ENCODE measurements at regions not wholly inside any gene's neighbourhood (a gene's known extent, or its start where the extent isn't known, plus 50 kb on each side); places are given as distances from the start of the nearest gene placed in this dataset.
"Not testable (repeated sequence)": the region's sequence is repeated elsewhere in the genome, so short reads cannot be mapped to it uniquely, and the experiment has no call there.

DNA sequence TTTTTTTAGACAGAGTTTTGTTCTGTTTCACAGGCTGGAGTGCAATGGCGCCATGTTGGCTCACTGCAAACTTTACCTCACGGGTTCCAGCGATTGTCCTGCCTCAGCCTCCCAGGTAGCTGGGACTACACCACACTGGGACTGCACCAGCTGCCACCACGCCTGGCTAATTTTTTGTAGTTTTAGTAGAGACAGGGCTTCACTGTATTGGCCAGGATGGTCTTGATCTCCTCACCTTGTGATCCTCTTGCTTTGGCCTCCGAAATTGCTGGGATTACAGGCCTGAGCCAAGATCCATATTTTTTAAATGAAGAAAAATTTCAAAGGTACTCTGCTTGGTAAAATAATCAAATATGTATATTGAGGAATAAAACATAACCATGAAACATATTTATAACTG lies 195.8 kb upstream of the TPTE start:
- WGBS, 2 experiments (ENCODE audit: extremely low coverage in 1 of 2, insufficient coverage in 1 of 2, insufficient read length in 1 of 2, insufficient replicate concordance in 2 of 2, low coverage in 1 of 2, low lambda C conversion rate in 2 of 2, missing lambda C conversion rate in 1 of 2), result 60 to 86% methylated on average over 1 to 5 of the region's 5 CpGs
- H3K4ac ChIP-seq (replicated peaks; ENCODE audit: insufficient read length, low read depth, low read length); FAIRE-seq; H3K4me1 ChIP-seq (replicated peaks in 1 of 4; ENCODE audit: control insufficient read depth in 3 of 4, insufficient read depth in 4 of 4, low read length in 3 of 4); H2BK12ac ChIP-seq (ENCODE audit: low read depth, low read length); H2AK5ac ChIP-seq (ENCODE audit: low read depth, low read length); H3K27me3 ChIP-seq (replicated peaks in 1 of 4; ENCODE audit: control insufficient read depth in 3 of 4, extremely low read depth in 1 of 4, insufficient read depth in 3 of 4, low read length in 3 of 4); H3K36me3 ChIP-seq (ENCODE audit: control insufficient read depth in 2 of 4, insufficient read depth in 4 of 4, low read length in 3 of 4); H4K20me1 ChIP-seq (replicated peaks in 1 of 2; ENCODE audit: control insufficient read depth in 1 of 2, insufficient read depth in 2 of 2, low read length in 2 of 2); H3K14ac ChIP-seq (ENCODE audit: insufficient read length); H4K91ac ChIP-seq (replicated peaks; ENCODE audit: insufficient read length, low read length); H2BK5ac ChIP-seq (ENCODE audit: low read depth, low read length); POLR2A ChIA-PET (ENCODE audit: partially characterized antibody); H3K79me2 ChIP-seq (ENCODE audit: control insufficient read depth in 1 of 2, insufficient read depth in 2 of 2, low read length in 2 of 2); H2BK120ac ChIP-seq (replicated peaks; ENCODE audit: low read depth, low read length); H4K5ac ChIP-seq (ENCODE audit: insufficient read length, low read depth, low read length); DNase-seq (ENCODE audit: low read depth in 1 of 2, low spot score in 2 of 2); H2BK15ac ChIP-seq (ENCODE audit: low read length); H3K56ac ChIP-seq (replicated peaks; ENCODE audit: insufficient read length, low read depth, low read length); H3K79me1 ChIP-seq (ENCODE audit: low read depth, low read length); H2BK20ac ChIP-seq (ENCODE audit: low read length); CTCF ChIA-PET (ENCODE audit: partially characterized antibody); H3K18ac ChIP-seq (ENCODE audit: extremely low read depth, low read length); H3K23me2 ChIP-seq (ENCODE audit: low read depth, low read length); H4K8ac ChIP-seq (ENCODE audit: extremely low read depth, insufficient read depth, low read length); H3K23ac ChIP-seq (ENCODE audit: insufficient read length); H2AFZ ChIP-seq (ENCODE audit: low read length): not testable (repeated sequence)
- H3K4me2 ChIP-seq (ENCODE audit: insufficient read depth in 1 of 2, low read depth in 2 of 2, low read length in 2 of 2), result peak overlapping the region in 1 of 2 experiments; percentile 2; a peak in 2 of 4 replicates
- TF ChIP-seq POU5F1 (IDR thresholded peaks at IDR 0.05; ENCODE audit: low read depth, low read length), result 0 out of 2 replicates have a peak, but pooled peaks have one; percentile 24
- 0 out of 2 replicates have a peak, but pooled peaks have one; percentile 28 for TF ChIP-seq PHF8 (conservative IDR thresholded peaks at IDR 0.05; ENCODE audit: low read depth, low read length)
- TF ChIP-seq SAP30 (IDR thresholded peaks at IDR 0.05; ENCODE audit: insufficient read depth, insufficient replicate concordance, low read length), result peak; percentile 83
- peak; percentile 99 for TF ChIP-seq CBX5 (IDR thresholded peaks at IDR 0.05; ENCODE audit: low read depth, low read length)
- TF ChIP-seq RNF2 (IDR thresholded peaks at IDR 0.05; ENCODE audit: borderline replicate concordance, low read depth, low read length, missing control alignments, poor library complexity, severe bottlenecking), result peak; percentile 56
- peak; percentile 87; the same call in 1 of the 2 replicates for TF ChIP-seq CBX8 (IDR thresholded peaks at IDR 0.05; ENCODE audit: borderline replicate concordance, low read depth, low read length)
- TF ChIP-seq, protein P1, sequence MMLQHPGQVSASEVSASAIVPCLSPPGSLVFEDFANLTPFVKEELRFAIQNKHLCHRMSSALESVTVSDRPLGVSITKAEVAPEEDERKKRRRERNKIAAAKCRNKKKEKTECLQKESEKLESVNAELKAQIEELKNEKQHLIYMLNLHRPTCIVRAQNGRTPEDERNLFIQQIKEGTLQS (IDR thresholded peaks at IDR 0.05; ENCODE audit: insufficient read depth, low read depth, low read length), result 0 out of 2 replicates have a peak, but pooled peaks have one; percentile 24
- peak overlapping the region; percentile 1; the same call in 1 of the 2 replicates for H3K27ac ChIP-seq (ENCODE audit: low read depth, low read length)
- peak overlapping the region in 2 of 4 experiments; percentile 1 to 17; a peak in 2 of 8 replicates for H3K4me3 ChIP-seq (ENCODE audit: extremely low read depth in 1 of 4, insufficient read depth in 2 of 4, low read depth in 3 of 4, low read length in 4 of 4)
- peak overlapping the region in 1 of 4 experiments; percentile 2; a peak in 1 of 7 replicates for H3K9ac ChIP-seq (replicated peaks in 1 of 4; ENCODE audit: extremely low read depth in 1 of 4, low read depth in 3 of 4, low read length in 3 of 4)
- H3K9me3 ChIP-seq (ENCODE audit: insufficient read depth in 2 of 2, low read depth in 1 of 2, low read length in 1 of 2), result peaks cover 44 to 51% of the 10 kb centered on the region in 2 experiments

Data from H1 (cell line).